ENCODE measurements at regions not wholly inside any gene's neighbourhood (a gene's known extent, or its start where the extent isn't known, plus 50 kb on each side); places are given as distances from the start of the nearest gene placed in this dataset.
A peak's percentile ranks its signal among the peaks of the same experiment; 100 is the strongest.

DNA sequence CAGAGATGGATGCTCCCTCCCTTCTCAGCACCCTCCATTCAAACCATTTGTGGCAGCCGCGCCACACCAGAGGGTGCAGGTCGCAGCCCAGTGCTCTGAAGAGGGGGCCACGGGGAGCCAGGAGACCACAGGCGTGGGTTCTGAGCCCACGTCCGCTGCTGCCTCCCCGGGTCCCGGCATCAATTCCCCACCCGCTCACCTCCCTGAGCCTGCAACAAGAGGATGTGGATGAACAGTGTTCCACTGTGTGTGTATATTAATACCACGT, 120.1 kb upstream of the VSTM2B start:
- intact Hi-C loops (cut with DNase I) = no loop called here
- ATAC-seq (no peak), DNase-seq (peak in 1 of 4 donors; percentile 60)
- Histone ChIP-seq H3K27ac (no peak overlapping the region), H3K36me3 (no peaks in the 10 kb centered on the region), H3K4me3 (no peak overlapping the region), H3K4me1 (no peaks in the 10 kb centered on the region), H3K9me3 (no peaks in the 10 kb centered on the region), H3K27me3 (peaks cover 0 to 55% of the 10 kb centered on the region in 2 donors)
- TF ChIP-seq, protein P1, sequence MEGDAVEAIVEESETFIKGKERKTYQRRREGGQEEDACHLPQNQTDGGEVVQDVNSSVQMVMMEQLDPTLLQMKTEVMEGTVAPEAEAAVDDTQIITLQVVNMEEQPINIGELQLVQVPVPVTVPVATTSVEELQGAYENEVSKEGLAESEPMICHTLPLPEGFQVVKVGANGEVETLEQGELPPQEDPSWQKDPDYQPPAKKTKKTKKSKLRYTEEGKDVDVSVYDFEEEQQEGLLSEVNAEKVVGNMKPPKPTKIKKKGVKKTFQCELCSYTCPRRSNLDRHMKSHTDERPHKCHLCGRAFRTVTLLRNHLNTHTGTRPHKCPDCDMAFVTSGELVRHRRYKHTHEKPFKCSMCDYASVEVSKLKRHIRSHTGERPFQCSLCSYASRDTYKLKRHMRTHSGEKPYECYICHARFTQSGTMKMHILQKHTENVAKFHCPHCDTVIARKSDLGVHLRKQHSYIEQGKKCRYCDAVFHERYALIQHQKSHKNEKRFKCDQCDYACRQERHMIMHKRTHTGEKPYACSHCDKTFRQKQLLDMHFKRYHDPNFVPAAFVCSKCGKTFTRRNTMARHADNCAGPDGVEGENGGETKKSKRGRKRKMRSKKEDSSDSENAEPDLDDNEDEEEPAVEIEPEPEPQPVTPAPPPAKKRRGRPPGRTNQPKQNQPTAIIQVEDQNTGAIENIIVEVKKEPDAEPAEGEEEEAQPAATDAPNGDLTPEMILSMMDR (IDR thresholded peaks at IDR 0.05) = no peak

DNA sequence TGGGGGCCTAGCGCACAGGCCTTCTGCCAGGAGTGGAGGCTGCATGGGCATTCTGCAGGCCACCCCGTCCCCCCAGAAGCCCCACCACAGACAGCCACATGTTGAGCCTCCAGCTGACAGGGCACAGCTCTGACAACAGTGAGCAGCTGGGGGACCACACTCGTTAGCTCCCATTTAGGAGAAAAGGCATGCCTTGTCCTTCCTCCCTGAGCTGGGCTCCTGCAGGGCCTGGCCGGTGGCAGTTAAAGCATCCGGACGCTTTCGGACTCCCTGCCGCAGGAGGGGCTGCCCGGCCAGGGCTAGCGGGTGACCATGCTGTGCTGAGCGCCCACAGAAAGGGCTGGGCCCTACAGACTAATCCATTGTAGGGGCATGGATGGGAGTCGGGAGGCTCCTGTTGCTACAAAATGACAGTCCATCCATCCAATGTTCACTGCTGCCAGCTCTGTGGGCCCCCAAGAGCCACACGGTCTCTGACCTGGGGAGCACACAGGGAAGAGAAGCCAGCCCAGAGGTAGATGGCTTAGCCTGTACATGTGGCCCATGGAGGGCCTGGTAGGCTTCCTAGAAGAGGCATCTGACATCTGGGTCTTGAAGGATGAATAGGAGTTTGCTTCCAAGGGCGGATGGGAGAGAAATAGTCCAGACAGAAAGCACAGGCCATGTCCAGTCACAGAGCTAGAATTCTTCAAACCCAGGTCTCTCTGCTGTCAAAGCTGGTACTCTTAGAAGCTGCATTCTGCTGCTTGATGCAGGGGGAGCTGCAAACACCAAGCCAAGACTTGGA, 116.5 kb upstream of the VSTM2B start:
- H3K27ac ChIP-seq = no peak overlapping the region
- no peaks in the 10 kb centered on the region for H3K9me3 ChIP-seq
- DNase-seq (peak in 1 of 4 donors; percentile 56), ATAC-seq (no peak)
- intact Hi-C loops (cut with DNase I) = no loop called here
- TF ChIP-seq, protein P1 (IDR thresholded peaks at IDR 0.05) = no peak
- H3K4me3 ChIP-seq = no peak overlapping the region
- H3K27me3 ChIP-seq = peaks cover 0 to 34% of the 10 kb centered on the region in 2 donors
- H3K4me1 ChIP-seq = no peaks in the 10 kb centered on the region
- H3K36me3 ChIP-seq = no peaks in the 10 kb centered on the region

DNA sequence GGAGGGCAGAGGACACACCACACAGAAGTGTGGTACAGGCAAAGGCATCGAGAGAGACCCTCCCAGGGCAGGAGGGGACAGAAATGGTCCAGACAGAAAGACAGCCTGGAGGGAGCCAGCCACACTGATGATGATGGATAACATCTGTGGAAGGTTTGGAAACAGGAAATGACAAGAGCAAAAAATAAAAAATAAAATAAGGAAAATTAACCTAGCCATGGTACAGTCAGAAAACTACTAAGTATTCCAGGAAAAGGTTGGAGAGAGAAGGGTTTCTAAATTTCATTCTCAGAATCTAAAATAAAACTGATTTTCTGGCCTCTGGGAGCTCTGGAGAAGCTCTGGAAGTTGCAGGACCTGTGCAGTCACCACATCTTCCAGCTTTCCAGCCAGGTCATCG, 115.2 kb upstream of the VSTM2B start:
- DNase-seq = peak in 2 of 4 donors; percentile 3 to 43
- TF ChIP-seq, protein P1 (IDR thresholded peaks at IDR 0.05) = no peak

DNA sequence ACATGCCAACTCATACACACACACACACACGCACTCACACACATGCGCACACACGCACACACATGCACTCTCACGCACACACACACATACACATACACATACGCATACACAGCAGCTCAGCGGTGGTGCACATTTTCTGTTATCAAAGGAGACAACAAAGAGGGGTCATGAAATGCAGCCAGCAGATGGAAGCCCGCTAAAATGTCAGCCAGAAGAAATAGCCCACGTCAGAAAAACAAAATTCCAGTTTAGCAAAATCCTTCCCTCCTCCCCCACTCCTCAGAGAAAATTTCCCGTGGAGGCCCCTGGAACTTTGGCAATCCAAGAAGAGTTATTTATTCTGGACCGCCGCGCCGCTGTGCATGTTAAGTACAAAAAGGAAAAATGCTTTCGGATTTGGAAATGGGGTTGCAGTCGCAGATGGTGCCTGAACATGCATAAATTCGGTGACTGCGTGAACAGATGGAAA, 114.6 kb upstream of the VSTM2B start:
- H3K27me3 ChIP-seq = peaks cover 0 to 17% of the 10 kb centered on the region in 2 donors
- no peaks in the 10 kb centered on the region for H3K36me3 ChIP-seq
- H3K4me1 ChIP-seq = no peaks in the 10 kb centered on the region
- intact Hi-C loops (cut with DNase I) = no loop called here
- TF ChIP-seq, protein P1 (IDR thresholded peaks at IDR 0.05) = no peak
- no peak overlapping the region for H3K4me3 ChIP-seq
- ATAC-seq = peak; percentile 20
- H3K9me3 ChIP-seq = no peaks in the 10 kb centered on the region
- no peak overlapping the region for H3K27ac ChIP-seq
- peak in 3 of 4 donors; percentile 20 to 73 (median 45) for DNase-seq

More for the DNA sequence above, 115.2 kb upstream of the VSTM2B start:
- intact Hi-C loops (cut with DNase I) = no loop called here
- Histone ChIP-seq H3K27me3 (peaks cover 0 to 23% of the 10 kb centered on the region in 2 donors), H3K36me3 (no peaks in the 10 kb centered on the region), H3K27ac (no peak overlapping the region), H3K9me3 (no peaks in the 10 kb centered on the region), H3K4me3 (no peak overlapping the region), H3K4me1 (no peaks in the 10 kb centered on the region)
- no peak for ATAC-seq

DNA sequence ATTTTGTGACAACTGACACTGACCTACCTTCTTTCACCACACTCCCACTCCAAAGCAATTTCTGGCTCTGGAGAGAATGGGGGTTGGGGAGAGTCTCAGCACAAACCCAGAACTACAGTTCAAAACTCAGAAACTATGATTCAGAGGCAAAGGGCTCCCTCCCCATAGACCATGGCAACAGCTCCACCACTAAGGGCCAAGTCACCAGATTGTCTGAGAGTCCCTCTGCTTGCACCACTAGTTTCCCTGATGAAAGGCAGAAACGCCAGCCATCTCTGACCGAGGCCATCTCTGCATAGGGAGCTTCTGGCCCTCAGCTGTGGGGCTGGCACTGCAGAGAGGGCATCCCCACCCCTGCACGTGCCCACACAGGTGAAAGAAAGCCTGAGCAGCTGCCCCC, 112.4 kb upstream of the VSTM2B start:
- DNase-seq = no peak

More for the DNA sequence above, 112.4 kb upstream of the VSTM2B start:
- no peak overlapping the region for H3K27ac ChIP-seq
- no peak for ATAC-seq
- intact Hi-C loops (cut with DNase I) = no loop called here
- no peaks in the 10 kb centered on the region for H3K36me3 ChIP-seq
- H3K4me3 ChIP-seq = no peak overlapping the region
- H3K9me3 ChIP-seq = no peaks in the 10 kb centered on the region
- TF ChIP-seq, protein P1 (IDR thresholded peaks at IDR 0.05) = no peak
- no peaks in the 10 kb centered on the region for H3K4me1 ChIP-seq
- H3K27me3 ChIP-seq = peaks cover 0 to 24% of the 10 kb centered on the region in 2 donors

Measured in left lung (tissue), 4 donors.